HG02970 (cell line): ENCODE measurements at regions not wholly inside any gene's neighbourhood (a gene's known extent, or its start where the extent isn't known, plus 50 kb on each side); places are given as distances from the start of the nearest gene placed in this dataset.

Source experiments
- ATAC-seq: cut with Tn5 transposase; IDR thresholded peaks from one replicate; pipeline ENCODE4 v1.9.1; 2021; ENCODE audit warnings: mild to moderate bottlenecking, moderate library complexity, moderate number of reproducible peaks; ENCODE audit not compliant: unreplicated experiment, low FRiP score

DNA sequence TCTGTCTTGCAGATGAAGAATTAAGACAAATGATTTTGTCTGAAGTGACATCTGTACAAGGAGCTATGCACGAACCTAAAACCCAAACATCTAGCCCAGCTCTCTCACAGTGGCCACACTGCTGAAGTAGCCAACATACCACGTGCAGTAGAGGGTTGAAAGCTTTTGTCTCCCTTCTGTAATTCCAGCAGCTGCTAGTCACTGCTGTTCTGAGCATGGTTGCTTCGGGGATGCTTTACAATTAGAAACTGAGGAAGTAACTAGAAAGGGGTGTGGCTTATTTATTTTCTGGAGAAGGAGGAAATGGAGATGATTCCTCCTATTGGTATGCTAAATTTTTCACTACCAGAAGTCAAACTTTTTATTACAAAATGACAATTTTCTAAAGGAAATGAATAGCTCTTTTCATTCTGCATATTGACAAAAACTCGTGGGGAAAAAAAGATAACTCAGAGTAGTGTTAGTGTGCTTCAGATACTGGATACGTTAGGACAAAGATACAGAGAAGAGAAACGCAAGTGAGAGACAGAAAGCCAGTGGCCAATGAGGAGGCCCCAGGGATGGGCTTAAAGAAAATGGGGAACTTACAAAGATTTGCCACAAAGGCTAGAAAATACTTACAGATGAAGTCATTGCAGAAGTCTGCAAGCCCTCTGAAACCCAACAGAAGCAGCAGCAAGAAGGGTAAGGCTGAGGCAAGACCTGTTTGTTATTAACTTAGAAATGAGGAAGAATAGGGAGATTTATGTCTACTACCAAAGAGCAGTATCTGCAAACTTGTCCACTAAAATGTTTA is 192.7 kb upstream of the MIR17HG start:
- no peak for ATAC-seq

DNA sequence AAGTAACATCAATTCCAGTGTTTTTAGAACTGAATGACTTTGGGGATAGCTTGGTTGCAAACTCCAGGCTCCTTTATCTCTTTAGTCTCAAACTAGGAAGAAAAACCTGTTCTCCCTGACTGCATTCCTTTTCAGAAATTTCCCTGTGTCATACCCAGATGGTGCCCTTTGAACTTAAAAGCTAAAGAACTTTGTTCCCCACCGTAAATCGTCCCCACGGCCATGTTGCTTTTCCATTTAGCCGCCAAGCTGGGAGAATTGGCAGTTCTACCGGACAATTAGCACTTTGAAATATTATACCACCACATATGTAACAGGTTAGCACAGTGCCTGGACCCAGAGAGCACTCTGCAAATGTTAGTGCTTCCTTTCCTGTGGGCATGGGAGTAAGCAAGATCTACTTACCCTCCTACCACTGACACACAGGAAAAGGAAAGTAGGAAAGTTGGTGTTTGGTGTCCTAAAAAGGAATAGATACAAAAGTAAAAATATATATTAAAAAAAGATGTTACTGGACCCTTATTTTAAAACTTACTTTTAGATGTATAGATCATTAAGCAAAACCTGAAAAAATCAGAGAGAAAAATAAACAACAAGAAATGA is 191.9 kb upstream of the MIR17HG start:
- ATAC-seq = no peak

GRCh38 chr13:91157273-91158016 is 190.0 kb upstream of the MIR17HG start:
- no peak for ATAC-seq

GRCh38 chr13:91158017-91158395 is 189.5 kb upstream of the MIR17HG start:
- no peak for ATAC-seq

DNA sequence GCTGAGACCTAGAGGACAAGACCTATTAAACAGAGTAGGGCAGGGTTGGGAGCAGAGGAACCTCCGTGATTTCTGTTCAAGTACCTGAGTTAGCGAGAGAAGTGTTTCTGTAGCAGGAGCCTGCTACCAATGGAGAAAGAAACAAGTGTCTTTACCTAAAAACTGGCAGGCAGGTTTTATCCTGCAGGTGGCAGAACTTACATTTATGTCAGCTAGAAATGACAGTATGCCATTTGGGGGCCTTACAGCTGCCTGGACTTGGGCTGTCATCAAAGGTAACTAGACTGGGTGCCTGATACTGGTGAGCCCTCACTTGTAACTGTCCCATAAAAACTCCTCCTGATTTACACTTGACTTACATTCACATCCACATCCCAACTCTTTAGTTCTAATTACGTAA is 185.3 kb upstream of the MIR17HG start:
- ATAC-seq = no peak

GRCh38 chr13:91162589-91162988 is 184.9 kb upstream of the MIR17HG start:
- no peak for ATAC-seq

- ATAC-seq = no peak
Observed at GRCh38 chr13:91165758-91166157, 181.7 kb upstream of the MIR17HG start.

DNA sequence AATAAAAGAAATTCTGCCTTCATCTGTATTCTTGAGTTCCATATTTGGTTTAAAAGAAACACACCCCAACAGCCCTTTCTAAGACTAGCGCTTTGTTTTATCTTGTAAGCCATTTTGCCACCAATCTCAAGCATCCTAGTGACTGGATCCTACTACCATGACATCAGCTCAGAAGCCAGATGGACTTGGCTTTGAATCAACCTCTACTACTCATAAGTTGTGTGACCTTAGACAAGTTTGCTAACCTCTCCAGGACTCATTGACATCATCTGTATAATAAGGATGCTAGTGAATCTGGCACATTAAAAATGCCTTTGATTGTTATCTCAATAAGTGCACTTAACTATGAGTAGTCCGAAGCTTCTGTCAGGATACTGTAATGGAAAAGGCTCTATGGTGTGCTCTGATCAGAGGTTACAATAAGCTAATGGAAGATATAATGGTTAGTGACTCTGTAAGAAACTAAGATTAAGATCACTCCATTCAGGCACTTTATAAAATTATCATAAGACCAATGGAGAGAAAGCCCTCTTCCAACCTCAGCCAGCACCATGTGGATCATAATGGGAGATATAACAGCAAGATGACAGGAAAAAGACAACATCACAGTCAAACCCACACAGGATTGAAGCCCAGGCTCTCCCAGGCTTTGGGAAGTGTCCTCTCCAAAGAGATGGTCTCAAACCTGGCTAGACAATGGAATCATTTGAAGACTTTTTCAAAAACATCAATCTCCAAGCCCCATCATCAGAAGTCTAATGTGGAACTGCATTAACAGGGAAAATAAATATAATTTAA is 180.6 kb upstream of the MIR17HG start:
- no peak for ATAC-seq

DNA sequence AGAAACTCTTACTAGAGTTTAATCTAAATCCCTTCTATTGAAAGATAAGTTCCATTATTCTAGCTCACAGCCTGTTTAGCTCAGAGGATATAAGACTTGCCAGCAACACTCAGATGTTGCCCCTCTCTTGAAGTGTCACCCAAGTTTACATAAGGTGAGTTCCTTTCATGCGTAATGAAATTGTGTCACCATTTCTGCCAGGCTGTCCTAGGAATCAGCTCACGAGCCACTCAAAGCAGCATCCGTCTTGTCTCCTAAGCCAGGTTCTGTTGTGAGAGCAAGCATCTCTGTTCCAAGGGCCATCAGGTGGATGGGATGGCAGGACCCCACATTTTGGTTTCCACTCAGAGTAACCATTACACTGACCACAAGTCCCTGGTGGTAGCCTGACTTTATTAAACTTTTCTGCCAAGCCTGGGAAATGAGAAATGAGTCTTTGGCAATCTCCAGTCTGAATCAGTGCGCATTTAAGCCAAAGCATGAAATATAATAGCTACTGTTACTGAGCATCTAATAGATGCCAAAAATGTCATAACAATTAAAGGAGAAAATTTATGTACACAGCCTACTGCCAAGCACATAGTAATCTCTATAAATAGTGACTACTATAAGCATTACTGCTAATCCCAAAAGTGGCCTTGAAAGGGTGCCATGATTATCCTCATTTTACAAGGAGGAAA is 179.6 kb upstream of the MIR17HG start:
- no peak for ATAC-seq

GRCh38 chr13:91168386-91168711 is 179.1 kb upstream of the MIR17HG start:
- no peak for ATAC-seq

- no peak for ATAC-seq
Observed at GRCh38 chr13:91169321-91170050, 178.0 kb upstream of the MIR17HG start.

DNA sequence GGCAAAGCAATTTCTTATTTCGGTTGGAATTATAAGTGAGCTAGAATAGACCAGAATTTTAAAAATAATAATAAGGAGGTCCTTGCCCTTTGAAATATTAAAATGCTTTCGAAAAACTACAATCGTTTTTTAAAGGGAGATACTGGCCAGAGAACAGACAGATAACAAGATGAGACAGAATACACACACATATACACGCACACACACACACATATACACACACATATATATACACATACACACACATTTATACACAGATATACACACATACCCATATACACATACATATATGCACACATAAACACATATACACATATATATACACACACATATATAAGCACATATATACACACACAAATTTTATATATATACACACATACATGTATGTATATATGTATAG is 175.3 kb upstream of the MIR17HG start:
- ATAC-seq = no peak

- ATAC-seq = no peak
Observed at GRCh38 chr13:91174886-91175501, 172.5 kb upstream of the MIR17HG start.

DNA sequence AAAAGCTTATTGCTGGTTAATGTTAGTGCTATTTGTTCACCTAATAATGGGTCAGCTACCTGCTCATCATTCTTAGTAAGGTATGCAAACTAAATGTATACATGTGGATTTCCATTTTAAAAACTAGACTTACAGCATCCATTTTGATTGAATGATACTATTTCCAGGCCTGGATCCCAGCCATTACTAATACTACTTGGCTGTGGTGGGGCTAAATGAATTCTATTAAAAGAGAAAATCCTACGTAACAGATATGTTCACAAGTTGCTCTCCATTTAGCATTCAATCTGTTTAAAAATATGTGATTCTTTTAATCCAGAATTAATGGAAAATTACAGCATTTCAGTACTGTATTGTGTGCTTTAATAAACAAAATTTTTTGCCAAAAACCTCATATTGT is 169.4 kb upstream of the MIR17HG start:
- ATAC-seq = no peak

DNA sequence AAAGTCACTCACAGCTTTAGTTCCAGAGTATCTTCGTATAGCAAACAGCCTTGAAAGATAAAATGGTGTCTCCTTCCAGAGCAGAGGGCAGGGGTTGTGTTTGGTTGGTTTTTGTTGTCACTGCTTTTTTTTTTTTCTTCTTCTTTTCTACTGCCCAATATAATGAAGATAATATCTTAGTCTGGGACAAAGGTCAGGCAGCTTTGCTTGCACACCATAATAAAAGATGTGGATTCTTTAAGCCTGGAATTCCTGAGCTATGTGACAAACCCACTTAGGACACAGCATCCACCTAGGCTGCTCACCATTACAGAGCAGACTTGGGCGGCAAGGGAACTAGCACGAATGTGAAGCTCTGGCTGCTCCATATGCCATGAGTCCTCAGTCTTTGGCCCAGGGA is 165.6 kb upstream of the MIR17HG start:
- ATAC-seq = no peak

- no peak for ATAC-seq
Observed at GRCh38 chr13:91184244-91184926, 163.1 kb upstream of the MIR17HG start.

DNA sequence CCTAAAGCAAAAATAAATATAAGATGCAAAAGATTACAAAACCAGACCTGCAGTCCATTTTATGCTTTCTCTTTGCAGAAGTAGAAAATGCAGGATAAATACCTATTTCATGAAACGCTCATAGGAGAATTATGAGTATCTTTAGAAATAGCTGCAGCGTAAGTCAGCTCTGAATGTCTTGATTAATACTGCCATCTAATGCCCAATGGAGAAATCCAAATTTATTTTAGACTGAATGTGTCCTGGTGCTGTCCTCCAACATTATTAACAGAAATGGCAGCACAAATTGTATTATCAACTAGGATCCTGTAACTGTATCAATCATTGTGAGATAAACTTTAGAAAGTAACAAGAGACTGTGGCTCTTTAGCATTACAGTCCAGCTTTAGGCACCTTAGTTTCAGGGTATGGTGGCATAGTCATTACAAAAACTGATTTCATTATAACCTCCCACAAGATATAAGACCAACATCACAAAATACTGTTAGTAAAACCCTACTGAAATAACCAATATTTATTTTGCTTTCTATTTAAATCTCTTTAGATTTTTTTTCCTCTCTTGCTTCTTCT is 162.1 kb upstream of the MIR17HG start:
- no peak for ATAC-seq

DNA sequence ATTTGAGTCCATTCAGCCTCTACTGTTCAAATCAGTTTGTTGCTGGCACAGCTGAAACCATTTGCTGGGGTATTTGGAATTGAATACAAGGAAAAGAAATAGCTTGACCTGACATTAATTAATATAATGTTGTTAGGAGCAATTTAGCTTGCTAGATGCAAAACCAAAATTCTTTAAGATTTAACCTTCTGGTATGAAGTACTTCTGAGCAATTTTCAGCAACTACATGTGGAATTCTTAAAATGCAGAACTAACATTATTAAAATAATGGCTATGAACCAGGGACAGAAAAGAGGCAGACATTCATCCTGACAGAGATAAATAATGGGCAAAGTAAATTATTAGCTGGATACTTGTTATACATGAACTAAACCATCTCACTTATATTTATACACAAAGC is 160.0 kb upstream of the MIR17HG start:
- no peak for ATAC-seq
